Ovary (tissue), 7 donors: ENCODE measurements at regions not wholly inside any gene's neighbourhood (a gene's known extent, or its start where the extent isn't known, plus 50 kb on each side); places are given as distances from the start of the nearest gene placed in this dataset.

ENCODE experiments used
- DNase-seq, 5 donors: peaks; one replicate each; pipeline ENCODE4 v3.0.0-alpha.2; 2019 to 2020
- H3K27ac ChIP-seq, 2 donors: fragments of 200-600 bp; one replicate each; pipeline versions ENCODE4 v1.5.1 to v1.8.0; 2019 to 2022
- H3K27me3 ChIP-seq: fragments of 200-600 bp; one replicate; pipeline ENCODE4 v1.8.0; 2022
- H3K36me3 ChIP-seq: fragments of 200-600 bp; sonication (generic); one replicate; pipeline ENCODE4 v1.5.1; 2019
- H3K4me1 ChIP-seq: one replicate; pipeline ENCODE4 v1.8.1; 2013; ENCODE audit warnings: mild to moderate bottlenecking, moderate library complexity; ENCODE audit not compliant: insufficient read depth
- H3K4me3 ChIP-seq: fragments of 200-600 bp; sonication (generic); one replicate; pipeline ENCODE4 v1.5.1; 2017
- H3K9me3 ChIP-seq, 2 donors: fragments of 200-600 bp in 1 of 2; sonication (generic) in 1 of 2; one replicate each; pipeline versions ENCODE4 v1.5.1 to v1.8.1; 2013 to 2019; ENCODE audit warnings: mild to moderate bottlenecking in 1 of 2, moderate library complexity in 1 of 2
- CTCF ChIP-seq, 3 donors: fragments of 450-650 bp in 2 of 3; fragments of 200-600 bp in 1 of 3; IDR thresholded peaks; one replicate each; pipeline versions ENCODE4 v1.5.1 to v1.8.0; 2016 to 2022; ENCODE audit warnings: antibody characterized with exemption in 3 of 3, mild to moderate bottlenecking in 1 of 3
- EP300 ChIP-seq: sonication (generic); formaldehyde crosslinking; IDR thresholded peaks from one replicate; pipeline ENCODE4 v1.6.1; 2017; ENCODE audit warnings: antibody characterized with exemption
- POLR2A ChIP-seq: fragments of 450-650 bp; IDR thresholded peaks from one replicate; pipeline ENCODE4 v1.6.1; 2017; ENCODE audit warnings: antibody characterized with exemption, mild to moderate bottlenecking, moderate library complexity
- WGBS, 3 donors: extraction: QIAGEN DNeasy Blood & Tissue Kit in 1 of 3; methylation state at CpG; one replicate each; pipeline versions ENCODE4 v1.1.5 to v1.1.7; 2013 to 2017; 5-methylcytosine and 5-hydroxymethylcytosine counted together
- intact Hi-C, 4 donors: fragments of 100-400 bp; cut with DNase I; formaldehyde crosslinking; loops; one replicate each; pipeline versions ENCODE4 v1.11.0 to v1.15.1; 2022 to 2023
- donor health status: DM: no; HTN: no; CAD: no; lungs with moderate emphysema.
- donor health status: DM: no; HTN: no; CAD: no.
- donor health status: Bipolar disorder and iron deficiency.
- donor health status: DM: no; HTN: no; CAD: no.
- donor health status: DM: yes; HTN: yes; CAD: no.

GRCh38 chr1:99084562-99084961 is 79.9 kb upstream of the PLPPR5 start:
- TF ChIP-seq EP300, result no peak
- no peak for TF ChIP-seq CTCF (IDR thresholded peaks at IDR 0.05)
- TF ChIP-seq POLR2A, result no peak
- Histone ChIP-seq H3K36me3 (no peaks in the 10 kb centered on the region), H3K27ac (no peak overlapping the region), H3K4me3 (no peak overlapping the region), H3K4me1 (no peaks in the 10 kb centered on the region), H3K27me3 (no peaks in the 10 kb centered on the region), H3K9me3 (no peaks in the 10 kb centered on the region)
- 73 to 95% (median 81%) methylated on average over 1 of the region's 1 CpG for WGBS, 3 donors
- no peak for DNase-seq
- intact Hi-C loops, result no loop called here

- TF ChIP-seq CTCF (IDR thresholded peaks at IDR 0.05) (no peak), EP300 (no peak), POLR2A (no peak)
- Histone ChIP-seq H3K27me3 (no peaks in the 10 kb centered on the region), H3K36me3 (no peaks in the 10 kb centered on the region), H3K27ac (no peak overlapping the region), H3K9me3 (no peaks in the 10 kb centered on the region), H3K4me1 (no peaks in the 10 kb centered on the region), H3K4me3 (no peak overlapping the region)
- no peak for DNase-seq
- intact Hi-C loops, result no loop called here
- 43 to 54% (median 44%) methylated on average over 1 of the region's 1 CpG for WGBS, 3 donors
Measured at GRCh38 chr1:99086057-99086456, 81.4 kb upstream of the PLPPR5 start.

GRCh38 chr1:99098589-99098988 is 93.9 kb upstream of the PLPPR5 start:
- no peak for TF ChIP-seq EP300
- no peak for TF ChIP-seq POLR2A
- TF ChIP-seq CTCF (IDR thresholded peaks at IDR 0.05), result no peak
- Histone ChIP-seq H3K36me3 (no peaks in the 10 kb centered on the region), H3K9me3 (no peaks in the 10 kb centered on the region), H3K4me3 (no peak overlapping the region), H3K27me3 (no peaks in the 10 kb centered on the region), H3K27ac (no peak overlapping the region), H3K4me1 (no peaks in the 10 kb centered on the region)
- intact Hi-C loops, result no loop called here
- 84 to 94% (median 87%) methylated on average over 1 of the region's 1 CpG for WGBS, 3 donors
- DNase-seq, result no peak

GRCh38 chr1:99106274-99106673 is 101.6 kb upstream of the PLPPR5 start:
- Histone ChIP-seq H3K4me3 (no peak overlapping the region), H3K27me3 (no peaks in the 10 kb centered on the region), H3K27ac (no peak overlapping the region), H3K4me1 (no peaks in the 10 kb centered on the region), H3K36me3 (no peaks in the 10 kb centered on the region), H3K9me3 (no peaks in the 10 kb centered on the region)
- intact Hi-C loops, result no loop called here
- 77 to 92% (median 84%) methylated on average over 1 of the region's 1 CpG for WGBS, 3 donors
- DNase-seq, result no peak
- no peak for TF ChIP-seq POLR2A
- TF ChIP-seq CTCF (IDR thresholded peaks at IDR 0.05), result no peak
- no peak for TF ChIP-seq EP300

GRCh38 chr1:99107680-99108079 is 103.0 kb upstream of the PLPPR5 start:
- intact Hi-C loops, result no loop called here
- Histone ChIP-seq H3K4me3 (no peak overlapping the region), H3K4me1 (no peaks in the 10 kb centered on the region), H3K9me3 (no peaks in the 10 kb centered on the region), H3K36me3 (no peaks in the 10 kb centered on the region), H3K27me3 (no peaks in the 10 kb centered on the region), H3K27ac (no peak overlapping the region)
- WGBS, 3 donors, result 68 to 85% (median 74%) methylated on average over 7 of the region's 7 CpGs
- no peak for TF ChIP-seq CTCF (IDR thresholded peaks at IDR 0.05)
- TF ChIP-seq POLR2A, result no peak
- no peak for TF ChIP-seq EP300
- DNase-seq, result no peak
